ENCODE measurements at regions not wholly inside any gene's neighbourhood (a gene's known extent, or its start where the extent isn't known, plus 50 kb on each side); places are given as distances from the start of the nearest gene placed in this dataset.
"Not testable (repeated sequence)": the region's sequence is repeated elsewhere in the genome, so short reads cannot be mapped to it uniquely, and the experiment has no call there.

- H3K9ac ChIP-seq (replicated peaks in 1 of 4; ENCODE audit: extremely low read depth in 1 of 4, low read depth in 3 of 4, low read length in 3 of 4); H3K23me2 ChIP-seq (ENCODE audit: low read depth, low read length); H3K14ac ChIP-seq (ENCODE audit: insufficient read length); H2BK12ac ChIP-seq (ENCODE audit: low read depth, low read length); H3K79me2 ChIP-seq (ENCODE audit: control insufficient read depth in 1 of 2, insufficient read depth in 2 of 2, low read length in 2 of 2); H3K9me3 ChIP-seq (ENCODE audit: insufficient read depth in 2 of 2, low read depth in 1 of 2, low read length in 1 of 2); H4K8ac ChIP-seq (ENCODE audit: extremely low read depth, insufficient read depth, low read length); H3K36me3 ChIP-seq (ENCODE audit: control insufficient read depth in 2 of 4, insufficient read depth in 4 of 4, low read length in 3 of 4); H2BK120ac ChIP-seq (replicated peaks; ENCODE audit: low read depth, low read length); H2BK20ac ChIP-seq (ENCODE audit: low read length); DNase-seq (ENCODE audit: low read depth in 1 of 2, low spot score in 2 of 2); H3K23ac ChIP-seq (ENCODE audit: insufficient read length); H3K18ac ChIP-seq (ENCODE audit: extremely low read depth, low read length); H3K27ac ChIP-seq (ENCODE audit: low read depth, low read length); H4K91ac ChIP-seq (replicated peaks; ENCODE audit: insufficient read length, low read length); H4K5ac ChIP-seq (ENCODE audit: insufficient read length, low read depth, low read length); H2BK15ac ChIP-seq (ENCODE audit: low read length); POLR2A ChIA-PET (ENCODE audit: partially characterized antibody); H2BK5ac ChIP-seq (ENCODE audit: low read depth, low read length); H3K4ac ChIP-seq (replicated peaks; ENCODE audit: insufficient read length, low read depth, low read length); H3K4me3 ChIP-seq (ENCODE audit: extremely low read depth in 1 of 4, insufficient read depth in 2 of 4, low read depth in 3 of 4, low read length in 4 of 4); H3K4me1 ChIP-seq (replicated peaks in 1 of 4; ENCODE audit: control insufficient read depth in 3 of 4, insufficient read depth in 4 of 4, low read length in 3 of 4); H3K79me1 ChIP-seq (ENCODE audit: low read depth, low read length); H3K56ac ChIP-seq (replicated peaks; ENCODE audit: insufficient read length, low read depth, low read length); CTCF ChIA-PET (ENCODE audit: partially characterized antibody); FAIRE-seq; H3K27me3 ChIP-seq (replicated peaks in 1 of 4; ENCODE audit: control insufficient read depth in 3 of 4, extremely low read depth in 1 of 4, insufficient read depth in 3 of 4, low read length in 3 of 4); H2AK5ac ChIP-seq (ENCODE audit: low read depth, low read length); H4K20me1 ChIP-seq (replicated peaks in 1 of 2; ENCODE audit: control insufficient read depth in 1 of 2, insufficient read depth in 2 of 2, low read length in 2 of 2); H3K4me2 ChIP-seq (ENCODE audit: insufficient read depth in 1 of 2, low read depth in 2 of 2, low read length in 2 of 2): not testable (repeated sequence)
- peak overlapping the region; percentile 62; the same call in 1 of the 2 replicates for H2AFZ ChIP-seq (ENCODE audit: low read length)
- WGBS, 2 experiments (ENCODE audit: extremely low coverage in 1 of 2, insufficient coverage in 1 of 2, insufficient read length in 1 of 2, insufficient replicate concordance in 2 of 2, low coverage in 1 of 2, low lambda C conversion rate in 2 of 2, missing lambda C conversion rate in 1 of 2), result 82% methylated on average over 3 of the region's 3 CpGs; no CpG with 5 or more reads in 1 of the 2 experiments
Observed at GRCh38 chr1:70593551-70593950, 182.5 kb downstream of the CTH start.
